Heart right ventricle (tissue), 16 donors: ENCODE measurements at regions not wholly inside any gene's neighbourhood (a gene's known extent, or its start where the extent isn't known, plus 50 kb on each side); places are given as distances from the start of the nearest gene placed in this dataset.
A peak's percentile ranks its signal among the peaks of the same experiment; 100 is the strongest.

Source experiments
- ATAC-seq, 8 donors: fragments of 200-7000 bp; cut with Tn5 transposase; one replicate each; pipeline ENCODE4 v1.9.1; 2020; ENCODE audit warnings: mild to moderate bottlenecking in 8 of 8, moderate library complexity in 8 of 8, moderate number of reproducible peaks in 1 of 8
- DNase-seq, 2 donors: peaks; one replicate each; pipeline ENCODE4 v3.0.0-alpha.2; 2020
- H3K27ac ChIP-seq, 10 donors: fragments of 200-600 bp; sonication (generic) in 2 of 10; one replicate each; pipeline versions ENCODE4 v1.5.0 to v1.8.0; 2020 to 2022; ENCODE audit warnings: mild to moderate bottlenecking in 3 of 10
- H3K27me3 ChIP-seq, 7 donors: fragments of 200-600 bp; one replicate each; pipeline ENCODE4 v1.8.0; 2021 to 2022; ENCODE audit warnings: mild to moderate bottlenecking in 2 of 7
- H3K36me3 ChIP-seq, 9 donors: fragments of 200-600 bp; sonication (generic) in 1 of 9; one replicate each; pipeline versions ENCODE4 v1.5.0 to v1.8.0; 2020 to 2022; ENCODE audit warnings: mild to moderate bottlenecking in 2 of 9
- H3K4me1 ChIP-seq, 9 donors: fragments of 200-600 bp; sonication (generic) in 1 of 9; one replicate each; pipeline versions ENCODE4 v1.5.0 to v1.8.0; 2020 to 2022; ENCODE audit warnings: mild to moderate bottlenecking in 4 of 9
- H3K4me3 ChIP-seq, 10 donors: fragments of 200-600 bp; sonication (generic) in 2 of 10; one replicate each; pipeline versions ENCODE4 v1.5.0 to v1.8.0; 2020 to 2022; ENCODE audit warnings: mild to moderate bottlenecking in 7 of 10, moderate library complexity in 2 of 10
- H3K9me3 ChIP-seq, 11 donors: fragments of 200-600 bp in 10 of 11; sonication (generic) in 2 of 11; one replicate each; pipeline versions ENCODE4 v1.5.0 to v1.8.0; 2013 to 2022; ENCODE audit warnings: mild to moderate bottlenecking in 2 of 11, control low read depth in 1 of 11, moderate library complexity in 1 of 11
- CTCF ChIP-seq, 9 donors: fragments of 200-600 bp; sonication (generic) in 2 of 9; IDR thresholded peaks; one replicate each; pipeline versions ENCODE4 v1.5.0 to v1.8.0; 2021 to 2022; ENCODE audit warnings: antibody characterized with exemption in 9 of 9, mild to moderate bottlenecking in 5 of 9, moderate library complexity in 1 of 9
- WGBS, 2 donors: extraction: QIAGEN DNeasy Blood & Tissue Kit; methylation state at CpG; one replicate each; pipeline ENCODE4 v1.1.7; 2013; ENCODE audit warnings: inconsistent platforms in 1 of 2; 5-methylcytosine and 5-hydroxymethylcytosine counted together
- intact Hi-C, 10 donors: fragments of 100-400 bp; cut with DNase I; formaldehyde crosslinking; loops; one replicate each; pipeline versions ENCODE4 v1.11.1 to v1.14.2; 2022
- donor health status: Arrhythmogenic right ventricular cardiomyopathy.
- donor health status: ischemic (EF 13 %, LVEDD 7.1; RV severe dilation, severe dysfunction).
- donor health status: healthy with polysubstance abuse.
- donor health status: DM: no; HTN: yes; CAD: no.
- donor health status: DM: no; HTN: no; CAD: no.
- donor health status: ischemic (EF 25% LVEDD 6.9; RV normal size, moderate dysfunction).
- donor health status: ischemic (EF 25% LVEDD 5.7; RV mildly dilated, moderate dysfunction).
- donor health status: healthy.
- donor health status: DM: yes; HTN: yes; CAD: no.
- donor health status: Ischemic cardiomyopathy.
- donor health status: ischemic (EF 35%, LVEDD 5.7; RV mildly dilated, moderate dysfunction).
- donor health status: nonischemic (EF 11% LVEDD 7.7; RV severe dilation, severe dysfunction).
- donor health status: DM: yes; HTN: yes; CAD: no.
- donor health status: PGD.
- donor health status: ischemic (EF 29% LVEDD 5.4; RV normal size, mild dysfunction).
- donor health status: nonischemic (EF 23%, LVEDD 6.1; RV moderate dilation, normal function).

GRCh38 chr20:19851861-19852260 lies 93.8 kb downstream of the RIN2 start:
- DNase-seq = no peak
- TF ChIP-seq CTCF (IDR thresholded peaks at IDR 0.05) = no peak
- H3K4me1 ChIP-seq = peaks cover 10 to 33% (median 22%) of the 10 kb centered on the region in 9 donors
- no peaks in the 10 kb centered on the region for H3K36me3 ChIP-seq
- H3K27ac ChIP-seq = no peak overlapping the region
- H3K4me3 ChIP-seq = no peak overlapping the region
- intact Hi-C loops = no loop called here
- no peaks in the 10 kb centered on the region for H3K9me3 ChIP-seq
- H3K27me3 ChIP-seq = no peaks in the 10 kb centered on the region
- WGBS, 2 donors = 57 to 60% methylated on average over 7 of the region's 7 CpGs
- ATAC-seq = peak in 3 of 8 donors; percentile 12 to 70 (median 36)

- DNase-seq (no peak), ATAC-seq (no peak)
- intact Hi-C loops = no loop called here
- H3K27me3 ChIP-seq = no peaks in the 10 kb centered on the region
- H3K27ac ChIP-seq = no peak overlapping the region
- no peaks in the 10 kb centered on the region for H3K9me3 ChIP-seq
- H3K4me1 ChIP-seq = peaks cover under 1 to 21% (median 3%) of the 10 kb centered on the region in 9 donors
- 95 to 96% methylated on average over 3 of the region's 3 CpGs for WGBS, 2 donors
- H3K4me3 ChIP-seq = no peak overlapping the region
- H3K36me3 ChIP-seq = no peaks in the 10 kb centered on the region
- no peak for TF ChIP-seq CTCF (IDR thresholded peaks at IDR 0.05)
Measured at GRCh38 chr20:19855416-19855815, 97.4 kb downstream of the RIN2 start.

- DNase-seq = no peak
- H3K27me3 ChIP-seq = no peaks in the 10 kb centered on the region
- no peak for TF ChIP-seq CTCF (IDR thresholded peaks at IDR 0.05)
- intact Hi-C loops = no loop called here
- WGBS, 2 donors = 77 to 90% methylated on average over 9 of the region's 9 CpGs
- ATAC-seq = peak in 1 of 8 donors; percentile 61
- no peak overlapping the region for H3K27ac ChIP-seq
- H3K4me1 ChIP-seq = peaks cover 0 to 7% (median 0%) of the 10 kb centered on the region in 9 donors
- no peaks in the 10 kb centered on the region for H3K36me3 ChIP-seq
- H3K4me3 ChIP-seq = no peak overlapping the region
- no peaks in the 10 kb centered on the region for H3K9me3 ChIP-seq
Measured at GRCh38 chr20:19858466-19859371, 100.7 kb downstream of the RIN2 start.

- Histone ChIP-seq H3K27me3 (no peaks in the 10 kb centered on the region), H3K4me3 (no peak overlapping the region), H3K27ac (no peak overlapping the region), H3K9me3 (no peaks in the 10 kb centered on the region), H3K4me1 (peaks cover 0 to 7% (median 0%) of the 10 kb centered on the region in 9 donors), H3K36me3 (no peaks in the 10 kb centered on the region)
- ATAC-seq (no peak), DNase-seq (no peak)
- TF ChIP-seq CTCF (IDR thresholded peaks at IDR 0.05) = no peak
- intact Hi-C loops = no loop called here
- WGBS, 2 donors = 97 to 99% methylated on average over 3 of the region's 3 CpGs
Measured at GRCh38 chr20:19859444-19859843, 101.4 kb downstream of the RIN2 start.
